Suprapubic skin (tissue), 4 donors: ENCODE measurements at regions not wholly inside any gene's neighbourhood (a gene's known extent, or its start where the extent isn't known, plus 50 kb on each side); places are given as distances from the start of the nearest gene placed in this dataset.

ENCODE experiments used
- EP300 ChIP-seq: sonication (generic); formaldehyde crosslinking; IDR thresholded peaks from one replicate; pipeline ENCODE4 v1.6.1; 2017; ENCODE audit warnings: antibody characterized with exemption
- POLR2AphosphoS5 ChIP-seq, 3 donors: sonication (generic); formaldehyde crosslinking; IDR thresholded peaks; one replicate each; pipeline ENCODE4 v1.6.1; 2017; ENCODE audit warnings: antibody characterized with exemption in 3 of 3
- TF ChIP-seq, protein P1 (sequence below), 2 donors: fragments of 200-600 bp in 1 of 2; fragments of 450-650 bp in 1 of 2; sonication (generic) in 1 of 2; IDR thresholded peaks; one replicate each; pipeline ENCODE4 v1.5.1; 2016 to 2019; ENCODE audit warnings: antibody characterized with exemption in 2 of 2, mild to moderate bottlenecking in 1 of 2, moderate library complexity in 1 of 2

DNA sequence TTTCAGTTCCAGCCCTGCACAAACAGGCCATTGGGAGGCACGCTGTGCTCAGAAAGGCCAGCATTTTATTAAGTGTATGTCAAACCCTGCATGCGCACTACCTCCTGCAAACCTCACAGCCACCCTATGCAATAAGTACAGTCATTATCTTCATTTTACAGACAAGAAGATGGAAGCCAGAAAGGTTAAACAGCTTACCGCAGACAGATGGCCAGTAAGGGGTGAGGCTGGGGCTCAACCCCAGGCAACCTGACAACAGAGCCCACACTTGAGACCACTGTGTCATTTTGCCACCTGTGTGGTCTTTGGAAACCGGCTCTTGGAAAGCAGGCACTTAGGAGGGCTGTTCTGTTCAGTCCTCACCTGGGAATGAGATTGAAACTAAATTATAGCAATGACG is 142.3 kb downstream of the NXPE2 start:
- TF ChIP-seq EP300, result no peak
- TF ChIP-seq, protein P1, sequence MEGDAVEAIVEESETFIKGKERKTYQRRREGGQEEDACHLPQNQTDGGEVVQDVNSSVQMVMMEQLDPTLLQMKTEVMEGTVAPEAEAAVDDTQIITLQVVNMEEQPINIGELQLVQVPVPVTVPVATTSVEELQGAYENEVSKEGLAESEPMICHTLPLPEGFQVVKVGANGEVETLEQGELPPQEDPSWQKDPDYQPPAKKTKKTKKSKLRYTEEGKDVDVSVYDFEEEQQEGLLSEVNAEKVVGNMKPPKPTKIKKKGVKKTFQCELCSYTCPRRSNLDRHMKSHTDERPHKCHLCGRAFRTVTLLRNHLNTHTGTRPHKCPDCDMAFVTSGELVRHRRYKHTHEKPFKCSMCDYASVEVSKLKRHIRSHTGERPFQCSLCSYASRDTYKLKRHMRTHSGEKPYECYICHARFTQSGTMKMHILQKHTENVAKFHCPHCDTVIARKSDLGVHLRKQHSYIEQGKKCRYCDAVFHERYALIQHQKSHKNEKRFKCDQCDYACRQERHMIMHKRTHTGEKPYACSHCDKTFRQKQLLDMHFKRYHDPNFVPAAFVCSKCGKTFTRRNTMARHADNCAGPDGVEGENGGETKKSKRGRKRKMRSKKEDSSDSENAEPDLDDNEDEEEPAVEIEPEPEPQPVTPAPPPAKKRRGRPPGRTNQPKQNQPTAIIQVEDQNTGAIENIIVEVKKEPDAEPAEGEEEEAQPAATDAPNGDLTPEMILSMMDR (IDR thresholded peaks at IDR 0.05), result no peak
- no peak for TF ChIP-seq POLR2AphosphoS5 (IDR thresholded peaks at IDR 0.05)
